ENCODE measurements at regions not wholly inside any gene's neighbourhood (a gene's known extent, or its start where the extent isn't known, plus 50 kb on each side); places are given as distances from the start of the nearest gene placed in this dataset.

- WGBS (ENCODE audit: extremely low coverage, insufficient read length, low lambda C conversion rate) = no CpG with 5 or more reads among the region's 8 CpGs
- Histone ChIP-seq H4K8ac (replicated peaks; ENCODE audit: insufficient read length, low read depth, low read length) (no peak overlapping the region), H3K79me1 (ENCODE audit: insufficient read depth, low read depth, low read length, poor library complexity, severe bottlenecking) (no peaks in the 10 kb centered on the region), H2BK20ac (ENCODE audit: low read depth, low read length, poor library complexity, severe bottlenecking) (no peak overlapping the region), H3K14ac (ENCODE audit: insufficient read depth, low read length) (no peak overlapping the region), H2BK15ac (ENCODE audit: low read depth, low read length) (no peak overlapping the region), H3K23me2 (ENCODE audit: insufficient read length, low read depth, low read length, poor library complexity, severe bottlenecking) (no peaks in the 10 kb centered on the region), H3K4me2 (ENCODE audit: insufficient read depth, insufficient read length, low read length) (no peak overlapping the region), H3K56ac (ENCODE audit: insufficient read length, low read depth, low read length) (no peak overlapping the region), H3K4me1 (ENCODE audit: insufficient read depth, low read length) (no peaks in the 10 kb centered on the region; the same call in 1 of the 2 replicates), H2BK120ac (ENCODE audit: low read depth, low read length, poor library complexity, severe bottlenecking) (no peak overlapping the region), H2AFZ (ENCODE audit: low read length) (no peak overlapping the region), H3K27me3 (ENCODE audit: insufficient read depth, low read length) (no peaks in the 10 kb centered on the region), H3K27ac (ENCODE audit: insufficient read length, low read depth, low read length) (no peak overlapping the region), H3K9me3 (ENCODE audit: control insufficient read depth, low read depth, low read length) (no peaks in the 10 kb centered on the region), H3T11ph (ENCODE audit: low read length) (no peak overlapping the region), H2BK12ac (ENCODE audit: insufficient read length, low read depth, low read length) (no peak overlapping the region), H4K20me1 (ENCODE audit: control insufficient read depth, insufficient read depth, insufficient read length) (no peaks in the 10 kb centered on the region), H4K91ac (ENCODE audit: insufficient read length, low read depth, low read length) (no peak overlapping the region), H3K23ac (ENCODE audit: insufficient read length, low read depth, low read length) (no peak overlapping the region), H3K79me2 (ENCODE audit: insufficient read depth, low read length) (no peaks in the 10 kb centered on the region), H2AK5ac (ENCODE audit: insufficient read length, low read length) (no peak overlapping the region), H3K4ac (ENCODE audit: low read depth, low read length) (no peak overlapping the region), H2BK5ac (ENCODE audit: insufficient read length, low read length) (no peak overlapping the region), H4K5ac (ENCODE audit: insufficient read length, low read depth, low read length) (no peak overlapping the region), H3K9ac (ENCODE audit: extremely low read depth, insufficient read length, low read length) (no peak overlapping the region), H3K18ac (ENCODE audit: insufficient read length, low read depth, low read length) (no peak overlapping the region)
- H3K4me3 Mint-ChIP-seq = no peak overlapping the region
- peaks cover 28 to 36% of the 10 kb centered on the region in 2 experiments for H3K4me1 Mint-ChIP-seq
- H3K27me3 Mint-ChIP-seq (ENCODE audit: low read depth) = peaks cover 29% of the 10 kb centered on the region
- TF ChIP-seq CTCF (conservative IDR thresholded peaks at IDR 0.05) = no peak
- no peaks in the 10 kb centered on the region for H3K9me3 Mint-ChIP-seq
- H3K36me3 Mint-ChIP-seq (ENCODE audit: insufficient read depth in 1 of 3, low read depth in 3 of 3) = no peaks in the 10 kb centered on the region
- DNase-seq = no peak
- no peak overlapping the region for H3K27ac Mint-ChIP-seq
Observed at GRCh38 chr9:95586326-95586725, 69.6 kb upstream of the PTCH1 start.

All from H9 (cell line).